HCT116 (cell line): ENCODE measurements at regions not wholly inside any gene's neighbourhood (a gene's known extent, or its start where the extent isn't known, plus 50 kb on each side); places are given as distances from the start of the nearest gene placed in this dataset.

Experiments used
- ATF3 ChIP-seq: IDR thresholded peaks from 2 replicates; pipeline ENCODE4 v1.6.1; 2012
- CTCF ChIP-seq, 3 experiments: fragments of 200-600 bp in 1 of 3; sonication (generic) in 1 of 3; IDR thresholded peaks in 2 of 3; conservative IDR thresholded peaks in 1 of 3; 2 replicates each; pipeline ENCODE4 v1.5.1; 2012 to 2017; ENCODE audit warnings: low read depth in 2 of 3, low read length in 2 of 3, antibody characterized with exemption in 1 of 3, borderline replicate concordance in 1 of 3, control low read depth in 1 of 3, mild to moderate bottlenecking in 1 of 3, mixed read lengths in 1 of 3, mixed run types in 1 of 3, moderate library complexity in 1 of 3; ENCODE audit not compliant: insufficient read depth in 1 of 3
- EGR1 ChIP-seq: IDR thresholded peaks from 2 replicates; pipeline ENCODE4 v1.6.1; 2012; ENCODE audit warnings: low read depth
- FOSL1 ChIP-seq: IDR thresholded peaks from 2 replicates; pipeline ENCODE4 v1.6.1; 2012; ENCODE audit warnings: low read depth
- MAX ChIP-seq: IDR thresholded peaks from 2 replicates; pipeline ENCODE4 v1.6.1; 2012
- POLR2A ChIP-seq: IDR thresholded peaks from 2 replicates; pipeline ENCODE4 v1.7.0; 2011; ENCODE audit warnings: borderline replicate concordance; ENCODE audit not compliant: insufficient read depth, insufficient read length; ENCODE audit errors: extremely low read depth
- POLR2AphosphoS5 ChIP-seq: IDR thresholded peaks from 2 replicates; pipeline ENCODE4 v1.6.1; 2011; ENCODE audit warnings: mild to moderate bottlenecking, low read depth, low read length, moderate library complexity
- YY1 ChIP-seq: IDR thresholded peaks from 2 replicates; pipeline ENCODE4 v1.6.1; 2011; ENCODE audit warnings: low read length, low read depth, moderate library complexity, mild to moderate bottlenecking; ENCODE audit not compliant: insufficient replicate concordance; ENCODE audit errors: extremely low read depth

- TF ChIP-seq POLR2A = no peak
- TF ChIP-seq POLR2AphosphoS5 = no peak
- no peak for TF ChIP-seq CTCF (IDR thresholded peaks at IDR 0.05 in 2 of 3, conservative IDR thresholded peaks at IDR 0.05 in 1 of 3; ENCODE audit: borderline replicate concordance in 1 of 3, insufficient read depth in 1 of 3, low read depth in 2 of 3, low read length in 2 of 3)
- no peak for TF ChIP-seq EGR1
- no peak for TF ChIP-seq ATF3
- TF ChIP-seq YY1 = no peak
- TF ChIP-seq FOSL1 = no peak
- no peak for TF ChIP-seq MAX
These were observed 374.6 kb upstream of the USP24 start for GRCh38 chr1:55589671-55590297.
